NCI-H748 (cell line): ENCODE measurements at regions not wholly inside any gene's neighbourhood (a gene's known extent, or its start where the extent isn't known, plus 50 kb on each side); places are given as distances from the start of the nearest gene placed in this dataset.
A peak's percentile ranks its signal among the peaks of the same experiment; 100 is the strongest.

Experiments
- DNase-seq: peaks from one replicate; lab custom pipeline; 2025; ENCODE audit not compliant: unreplicated experiment; lab: John Stamatoyannopoulos, UW

GRCh38 chr2:204177251-204177976 is 240.9 kb downstream of the ICOS start:
- DNase-seq = no peak

- DNase-seq = peak; percentile 41
These were observed 241.5 kb downstream of the ICOS start for GRCh38 chr2:204177977-204178522.

GRCh38 chr2:204180649-204181048 is 244.1 kb downstream of the ICOS start:
- DNase-seq = peak; percentile 68

GRCh38 chr2:204183608-204184007 is 247.0 kb downstream of the ICOS start:
- no peak for DNase-seq

GRCh38 chr2:204184226-204184625 is 247.7 kb downstream of the ICOS start:
- DNase-seq = no peak

- no peak for DNase-seq
These were observed 250.9 kb downstream of the ICOS start for GRCh38 chr2:204187229-204188083.

GRCh38 chr2:204191574-204191973 is 255.0 kb downstream of the ICOS start:
- no peak for DNase-seq

GRCh38 chr2:204195498-204195897 is 258.9 kb downstream of the ICOS start:
- DNase-seq = no peak

- no peak for DNase-seq
These were observed 260.9 kb downstream of the ICOS start for GRCh38 chr2:204197336-204198005.

- no peak for DNase-seq
These were observed 262.8 kb downstream of the ICOS start for GRCh38 chr2:204199357-204199756.

- no peak for DNase-seq
These were observed 264.9 kb downstream of the ICOS start for GRCh38 chr2:204201507-204201906.

GRCh38 chr2:204202253-204202652 is 265.7 kb downstream of the ICOS start:
- DNase-seq = peak; percentile 51

GRCh38 chr2:204203704-204204103 is 267.1 kb downstream of the ICOS start:
- DNase-seq = peak; percentile 16

GRCh38 chr2:204205082-204205481 is 268.5 kb downstream of the ICOS start:
- peak; percentile 24 for DNase-seq

GRCh38 chr2:204205538-204205937 is 269.0 kb downstream of the ICOS start:
- no peak for DNase-seq

- DNase-seq = no peak
These were observed 271.3 kb downstream of the ICOS start for GRCh38 chr2:204207866-204208265.

GRCh38 chr2:204213588-204213987 is 277.0 kb downstream of the ICOS start:
- DNase-seq = no peak

GRCh38 chr2:204218040-204218439 is 281.5 kb downstream of the ICOS start:
- no peak for DNase-seq

- no peak for DNase-seq
These were observed 282.6 kb downstream of the ICOS start for GRCh38 chr2:204219196-204219595.

- DNase-seq = no peak
These were observed 284.3 kb downstream of the ICOS start for GRCh38 chr2:204220896-204221295.

GRCh38 chr2:204223046-204223445 is 286.5 kb downstream of the ICOS start:
- no peak for DNase-seq
